Fibroblast of lung (primary cell): ENCODE measurements at regions not wholly inside any gene's neighbourhood (a gene's known extent, or its start where the extent isn't known, plus 50 kb on each side); places are given as distances from the start of the nearest gene placed in this dataset.

ENCODE experiments used
- CTCF ChIP-seq, 2 donors: IDR thresholded peaks in 1 of 2; conservative IDR thresholded peaks in 1 of 2; 1 replicate in 1 of 2; 2 replicates in 1 of 2; pipeline ENCODE4 v1.5.1; 2011 to 2012; ENCODE audit warnings: low read length in 2 of 2, control low read depth in 1 of 2, inconsistent platforms in 1 of 2, low read depth in 1 of 2, mild to moderate bottlenecking in 1 of 2
- EZH2 ChIP-seq: IDR thresholded peaks from 2 replicates; pipeline ENCODE4 v1.5.1; 2012; ENCODE audit warnings: low read length, control low read depth, mild to moderate bottlenecking; ENCODE audit errors: missing control alignments

- TF ChIP-seq EZH2: no peak
- TF ChIP-seq CTCF (conservative IDR thresholded peaks at IDR 0.05 in 1 of 2, IDR thresholded peaks at IDR 0.05 in 1 of 2; ENCODE audit: low read depth in 1 of 2, low read length in 2 of 2): no peak
These were observed 1458.6 kb upstream of the TENM4 start for GRCh38 chr11:80899381-80899780.
